HEK293 (cell line): ENCODE measurements at regions not wholly inside any gene's neighbourhood (a gene's known extent, or its start where the extent isn't known, plus 50 kb on each side); places are given as distances from the start of the nearest gene placed in this dataset.

Experiments used
- CTCF ChIA-PET: fragments of 350-600 bp; formaldehyde crosslinking; extraction: SDS; loops from one replicate; lab custom pipeline; 2021; ENCODE audit warnings: antibody characterized with exemption; lab: Yijun Ruan, JAX
- POLR2A ChIA-PET: fragments of 300-600 bp; formaldehyde crosslinking; extraction: SDS; loops from one replicate; lab custom pipeline; 2020; ENCODE audit warnings: antibody characterized with exemption, inconsistent platforms; lab: Yijun Ruan, JAX
- H3K27ac ChIP-seq: fragments of 200-500 bp; sonication (Bioruptor generic); 2 replicates; pipeline ENCODE4 v1.5.1; 2014; ENCODE audit warnings: low read depth, low read length, control low read depth, inconsistent platforms; ENCODE audit errors: extremely low read depth
- H3K36me3 ChIP-seq, 2 experiments: fragments of 200-500 bp in 1 of 2; sonication (Bioruptor generic) in 1 of 2; 1 replicate in 1 of 2; 2 replicates in 1 of 2; pipeline ENCODE4 v1.5.1; 2014 to 2017; ENCODE audit warnings: inconsistent platforms in 2 of 2, low read length in 2 of 2; ENCODE audit not compliant: control insufficient read depth in 2 of 2, insufficient read depth in 1 of 2
- H3K4me1 ChIP-seq: fragments of 200-500 bp; sonication (Bioruptor generic); 2 replicates; pipeline ENCODE4 v1.5.1; 2014; ENCODE audit warnings: mild to moderate bottlenecking, low read length, inconsistent platforms; ENCODE audit not compliant: control insufficient read depth, insufficient read depth
- H3K4me3 ChIP-seq: 2 replicates; pipeline ENCODE4 v1.5.1; 2011; ENCODE audit warnings: low read depth, mild to moderate bottlenecking, control low read depth, low read length, moderate library complexity
- H3K9me3 ChIP-seq: fragments of 200-500 bp; sonication (Bioruptor generic); 2 replicates; pipeline ENCODE4 v1.5.1; 2014; ENCODE audit warnings: low read depth, low read length, inconsistent platforms; ENCODE audit not compliant: control insufficient read depth, insufficient read depth
- AEBP2 ChIP-seq: fragments of 450-650 bp; formaldehyde crosslinking; IDR thresholded peaks from 2 replicates; pipeline ENCODE4 v1.5.1; 2016; ENCODE audit warnings: missing biosample characterization, missing genetic modification characterization, borderline replicate concordance
- KLF16 ChIP-seq: fragments of 450-650 bp; formaldehyde crosslinking; IDR thresholded peaks from 2 replicates; pipeline ENCODE4 v1.5.1; 2017; ENCODE audit warnings: missing biosample characterization, missing genetic modification characterization
- REST ChIP-seq: fragments of 450-650 bp; formaldehyde crosslinking; IDR thresholded peaks from 2 replicates; pipeline ENCODE4 v1.5.1; 2016; ENCODE audit warnings: missing biosample characterization, missing genetic modification characterization
- SP3 ChIP-seq: fragments of 450-650 bp; formaldehyde crosslinking; IDR thresholded peaks from 2 replicates; pipeline ENCODE4 v1.5.1; 2016; ENCODE audit warnings: missing biosample characterization, missing genetic modification characterization
- WT1 ChIP-seq: fragments of 450-650 bp; formaldehyde crosslinking; IDR thresholded peaks from 2 replicates; pipeline ENCODE4 v1.5.1; 2016; ENCODE audit warnings: missing biosample characterization, missing genetic modification characterization
- ZFP69B ChIP-seq: fragments of 450-650 bp; formaldehyde crosslinking; IDR thresholded peaks from 2 replicates; pipeline ENCODE4 v1.5.1; 2016; ENCODE audit warnings: missing biosample characterization, missing genetic modification characterization
- ZIC2 ChIP-seq: fragments of 450-650 bp; formaldehyde crosslinking; IDR thresholded peaks from 2 replicates; pipeline ENCODE4 v1.5.1; 2016; ENCODE audit warnings: missing biosample characterization, missing genetic modification characterization
- ZNF132 ChIP-seq: fragments of 450-650 bp; formaldehyde crosslinking; IDR thresholded peaks from 2 replicates; pipeline ENCODE4 v1.5.1; 2017; ENCODE audit warnings: missing biosample characterization, missing genetic modification characterization, borderline replicate concordance
- ZNF211 ChIP-seq: fragments of 450-650 bp; formaldehyde crosslinking; IDR thresholded peaks from 2 replicates; pipeline ENCODE4 v1.5.1; 2016; ENCODE audit warnings: low read depth, missing biosample characterization, missing genetic modification characterization
- ZNF239 ChIP-seq: fragments of 450-650 bp; formaldehyde crosslinking; IDR thresholded peaks from 2 replicates; pipeline ENCODE4 v1.5.1; 2016; ENCODE audit warnings: missing biosample characterization, missing genetic modification characterization
- ZNF350 ChIP-seq: fragments of 450-650 bp; formaldehyde crosslinking; IDR thresholded peaks from 2 replicates; pipeline ENCODE4 v1.5.0; 2017; ENCODE audit warnings: missing biosample characterization, mild to moderate bottlenecking, missing genetic modification characterization
- ZNF548 ChIP-seq: fragments of 450-650 bp; formaldehyde crosslinking; IDR thresholded peaks from 2 replicates; pipeline ENCODE4 v1.5.1; 2016; ENCODE audit warnings: missing biosample characterization, missing genetic modification characterization
- ZNF621 ChIP-seq: fragments of 450-650 bp; formaldehyde crosslinking; IDR thresholded peaks from 2 replicates; pipeline ENCODE4 v1.5.1; 2017; ENCODE audit warnings: missing biosample characterization, missing genetic modification characterization
- ZNF624 ChIP-seq: fragments of 450-650 bp; formaldehyde crosslinking; IDR thresholded peaks from 2 replicates; pipeline ENCODE4 v1.5.1; 2017; ENCODE audit warnings: missing biosample characterization, missing genetic modification characterization
- ZNF658 ChIP-seq: fragments of 450-650 bp; formaldehyde crosslinking; IDR thresholded peaks from 2 replicates; pipeline ENCODE4; 2016; ENCODE audit warnings: missing biosample characterization, missing genetic modification characterization
- ZNF747 ChIP-seq: fragments of 450-650 bp; formaldehyde crosslinking; IDR thresholded peaks from 2 replicates; pipeline ENCODE4 v1.5.1; 2016; ENCODE audit warnings: missing biosample characterization, missing genetic modification characterization
- ZSCAN4 ChIP-seq: fragments of 450-650 bp; formaldehyde crosslinking; IDR thresholded peaks from 2 replicates; pipeline ENCODE4 v1.5.1; 2017; ENCODE audit warnings: missing biosample characterization, missing genetic modification characterization
- TF ChIP-seq, protein P1 (sequence below): fragments of 450-650 bp; formaldehyde crosslinking; IDR thresholded peaks from 2 replicates; pipeline ENCODE4 v1.5.1; 2016; ENCODE audit warnings: missing biosample characterization, missing genetic modification characterization
- TF ChIP-seq, protein P2 (sequence below): fragments of 450-650 bp; formaldehyde crosslinking; IDR thresholded peaks from 2 replicates; pipeline ENCODE4 v1.5.1; 2017; ENCODE audit warnings: missing biosample characterization, missing genetic modification characterization
- TF ChIP-seq, protein P3 (sequence below): fragments of 450-650 bp; formaldehyde crosslinking; IDR thresholded peaks from 2 replicates; pipeline ENCODE4 v1.5.1; 2017; ENCODE audit warnings: missing biosample characterization, mild to moderate bottlenecking, missing genetic modification characterization, moderate library complexity
- TF ChIP-seq, protein P4 (sequence below): fragments of 450-650 bp; formaldehyde crosslinking; IDR thresholded peaks from 2 replicates; pipeline ENCODE4 v1.5.1; 2016; ENCODE audit warnings: missing biosample characterization, missing genetic modification characterization

GRCh38 chr17:74078363-74078941 is 125.0 kb upstream of the RPL38 start:
- H3K4me1 ChIP-seq, result no peaks in the 10 kb centered on the region
- TF ChIP-seq WT1 (tag by site-specific recombination) (no peak), ZNF621 (no peak)
- no peak overlapping the region for H3K27ac ChIP-seq
- H3K4me3 ChIP-seq, result no peak overlapping the region
- POLR2A ChIA-PET, result no interaction called here
- CTCF ChIA-PET, result interaction anchor here (1.0 to 3.0 kb wide), 2 partner anchors 12 to 80 kb away, joined by 3 to 25 read pairs; no protein-coding TSS in a partner anchor
- no peaks in the 10 kb centered on the region for H3K9me3 ChIP-seq
- H3K36me3 ChIP-seq, result no peaks in the 10 kb centered on the region

DNA sequence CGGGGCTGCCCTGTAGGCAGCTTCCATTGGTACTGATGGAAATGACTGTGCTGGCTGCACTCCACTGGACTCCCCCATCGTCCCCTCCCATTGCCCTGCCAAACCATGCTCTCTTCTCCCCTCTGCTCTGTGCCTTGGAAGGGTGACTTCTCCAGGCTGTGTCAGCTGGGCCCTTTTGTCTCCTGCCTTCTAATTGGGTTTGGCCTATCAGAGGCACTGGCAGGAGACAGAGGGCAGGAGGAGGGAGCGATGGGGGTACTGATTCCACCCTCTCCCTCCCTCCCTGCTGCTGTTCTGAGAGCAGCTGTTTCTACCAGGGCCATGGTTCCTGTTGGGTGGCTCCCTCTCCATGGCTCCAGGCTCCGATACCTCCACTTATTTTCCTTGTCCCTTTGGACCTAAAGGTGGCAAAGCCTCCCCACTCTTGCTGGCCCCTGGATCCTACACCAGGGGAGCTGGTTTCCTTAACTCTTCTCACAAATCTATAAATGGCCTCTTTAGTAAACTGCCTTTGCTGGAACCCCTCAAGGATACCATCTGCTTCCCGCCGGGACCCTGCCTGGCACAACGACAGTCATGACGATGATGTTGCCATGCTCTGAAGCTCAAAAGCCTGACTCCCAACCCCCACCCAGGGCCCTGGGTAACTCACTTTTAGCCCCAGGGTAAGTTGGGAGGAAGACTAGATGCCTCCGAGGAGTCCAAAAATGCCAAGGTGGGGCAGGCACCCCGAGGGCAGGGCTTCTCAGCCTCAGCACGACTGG is 123.8 kb upstream of the RPL38 start:
- H3K4me3 ChIP-seq, result no peak overlapping the region
- no peak overlapping the region for H3K27ac ChIP-seq
- ChIA-PET POLR2A (no interaction called here), CTCF (interaction anchor here (3.0 kb wide), 1 partner anchor 10 kb away, joined by 25 read pairs; no protein-coding TSS in a partner anchor)
- H3K36me3 ChIP-seq, result no peaks in the 10 kb centered on the region
- H3K9me3 ChIP-seq, result no peaks in the 10 kb centered on the region
- no peaks in the 10 kb centered on the region for H3K4me1 ChIP-seq
- TF ChIP-seq ZNF624 (tag by site-specific recombination) (no peak), ZNF239 (tag by site-specific recombination) (no peak), ZNF132 (tag by site-specific recombination) (no peak), ZSCAN4 (tag by site-specific recombination) (no peak), ZNF350 (tag by site-specific recombination) (no peak), KLF16 (tag by site-specific recombination) (no peak), AEBP2 (tag by site-specific recombination) (no peak), ZFP69B (tag by site-specific recombination) (no peak), ZNF211 (tag by site-specific recombination) (no peak), ZNF747 (tag by site-specific recombination) (no peak), REST (tag by site-specific recombination) (no peak), ZNF548 (tag by site-specific recombination) (no peak), ZNF658 (tag by site-specific recombination) (no peak), SP3 (no peak), ZIC2 (no peak)
- TF ChIP-seq, protein P1, sequence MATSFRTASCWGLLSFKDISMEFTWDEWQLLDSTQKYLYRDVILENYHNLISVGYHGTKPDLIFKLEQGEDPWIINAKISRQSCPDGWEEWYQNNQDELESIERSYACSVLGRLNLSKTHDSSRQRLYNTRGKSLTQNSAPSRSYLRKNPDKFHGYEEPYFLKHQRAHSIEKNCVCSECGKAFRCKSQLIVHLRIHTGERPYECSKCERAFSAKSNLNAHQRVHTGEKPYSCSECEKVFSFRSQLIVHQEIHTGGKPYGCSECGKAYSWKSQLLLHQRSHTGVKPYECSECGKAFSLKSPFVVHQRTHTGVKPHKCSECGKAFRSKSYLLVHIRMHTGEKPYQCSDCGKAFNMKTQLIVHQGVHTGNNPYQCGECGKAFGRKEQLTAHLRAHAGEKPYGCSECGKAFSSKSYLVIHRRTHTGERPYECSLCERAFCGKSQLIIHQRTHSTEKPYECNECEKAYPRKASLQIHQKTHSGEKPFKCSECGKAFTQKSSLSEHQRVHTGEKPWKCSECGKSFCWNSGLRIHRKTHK (tag by site-specific recombination), result no peak
- TF ChIP-seq, protein P2, sequence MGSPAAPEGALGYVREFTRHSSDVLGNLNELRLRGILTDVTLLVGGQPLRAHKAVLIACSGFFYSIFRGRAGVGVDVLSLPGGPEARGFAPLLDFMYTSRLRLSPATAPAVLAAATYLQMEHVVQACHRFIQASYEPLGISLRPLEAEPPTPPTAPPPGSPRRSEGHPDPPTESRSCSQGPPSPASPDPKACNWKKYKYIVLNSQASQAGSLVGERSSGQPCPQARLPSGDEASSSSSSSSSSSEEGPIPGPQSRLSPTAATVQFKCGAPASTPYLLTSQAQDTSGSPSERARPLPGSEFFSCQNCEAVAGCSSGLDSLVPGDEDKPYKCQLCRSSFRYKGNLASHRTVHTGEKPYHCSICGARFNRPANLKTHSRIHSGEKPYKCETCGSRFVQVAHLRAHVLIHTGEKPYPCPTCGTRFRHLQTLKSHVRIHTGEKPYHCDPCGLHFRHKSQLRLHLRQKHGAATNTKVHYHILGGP, result no peak
- TF ChIP-seq, protein P3, sequence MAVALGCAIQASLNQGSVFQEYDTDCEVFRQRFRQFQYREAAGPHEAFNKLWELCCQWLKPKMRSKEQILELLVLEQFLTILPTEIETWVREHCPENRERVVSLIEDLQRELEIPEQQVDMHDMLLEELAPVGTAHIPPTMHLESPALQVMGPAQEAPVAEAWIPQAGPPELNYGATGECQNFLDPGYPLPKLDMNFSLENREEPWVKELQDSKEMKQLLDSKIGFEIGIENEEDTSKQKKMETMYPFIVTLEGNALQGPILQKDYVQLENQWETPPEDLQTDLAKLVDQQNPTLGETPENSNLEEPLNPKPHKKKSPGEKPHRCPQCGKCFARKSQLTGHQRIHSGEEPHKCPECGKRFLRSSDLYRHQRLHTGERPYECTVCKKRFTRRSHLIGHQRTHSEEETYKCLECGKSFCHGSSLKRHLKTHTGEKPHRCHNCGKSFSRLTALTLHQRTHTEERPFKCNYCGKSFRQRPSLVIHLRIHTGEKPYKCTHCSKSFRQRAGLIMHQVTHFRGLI (tag by site-specific recombination), result no peak
- TF ChIP-seq, protein P4, sequence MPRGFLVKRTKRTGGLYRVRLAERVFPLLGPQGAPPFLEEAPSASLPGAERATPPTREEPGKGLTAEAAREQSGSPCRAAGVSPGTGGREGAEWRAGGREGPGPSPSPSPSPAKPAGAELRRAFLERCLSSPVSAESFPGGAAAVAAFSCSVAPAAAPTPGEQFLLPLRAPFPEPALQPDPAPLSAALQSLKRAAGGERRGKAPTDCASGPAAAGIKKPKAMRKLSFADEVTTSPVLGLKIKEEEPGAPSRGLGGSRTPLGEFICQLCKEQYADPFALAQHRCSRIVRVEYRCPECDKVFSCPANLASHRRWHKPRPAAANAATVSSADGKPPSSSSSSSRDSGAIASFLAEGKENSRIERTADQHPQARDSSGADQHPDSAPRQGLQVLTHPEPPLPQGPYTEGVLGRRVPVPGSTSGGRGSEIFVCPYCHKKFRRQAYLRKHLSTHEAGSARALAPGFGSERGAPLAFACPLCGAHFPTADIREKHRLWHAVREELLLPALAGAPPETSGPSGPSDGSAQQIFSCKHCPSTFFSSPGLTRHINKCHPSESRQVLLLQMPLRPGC (tag by site-specific recombination), result no peak
